GM18951 (cell line): ENCODE measurements at regions not wholly inside any gene's neighbourhood (a gene's known extent, or its start where the extent isn't known, plus 50 kb on each side); places are given as distances from the start of the nearest gene placed in this dataset.

ENCODE experiments used
- POLR2A ChIP-seq: IDR thresholded peaks from 4 replicates; pipeline ENCODE4 v1.6.1; 2011; ENCODE audit warnings: mild to moderate bottlenecking; ENCODE audit not compliant: insufficient read length, insufficient read depth; ENCODE audit errors: extremely low read depth
- in situ Hi-C: fragments of 300-500 bp; cut with MboI; formaldehyde crosslinking; loops from one replicate; pipeline ENCODE4 v1.12.0; 2022; ENCODE audit warnings: low sequenced_read_pairs, mixed read lengths, inconsistent platforms; ENCODE audit not compliant: unreplicated experiment

GRCh38 chr2:164363646-164364045 lies 257.6 kb downstream of the GRB14 start:
- in situ Hi-C loops, result no loop called here
- TF ChIP-seq POLR2A, result no peak

GRCh38 chr2:164351536-164351935 lies 269.7 kb downstream of the GRB14 start:
- no peak for TF ChIP-seq POLR2A
- in situ Hi-C loops, result no loop called here

- TF ChIP-seq POLR2A, result no peak
Observed at GRCh38 chr2:164335947-164336346, 285.3 kb downstream of the GRB14 start.

GRCh38 chr2:164335128-164335527 lies 286.2 kb downstream of the GRB14 start:
- TF ChIP-seq POLR2A, result no peak
- in situ Hi-C loops, result no loop called here

More at GRCh38 chr2:164335947-164336346, 285.3 kb downstream of the GRB14 start:
- in situ Hi-C loops, result no loop called here

GRCh38 chr2:164328310-164328709 lies 293.0 kb downstream of the GRB14 start:
- in situ Hi-C loops, result no loop called here

GRCh38 chr2:164323978-164324377 lies 297.3 kb downstream of the GRB14 start:
- in situ Hi-C loops, result no loop called here
- no peak for TF ChIP-seq POLR2A

More at GRCh38 chr2:164328310-164328709, 293.0 kb downstream of the GRB14 start:
- no peak for TF ChIP-seq POLR2A

GRCh38 chr2:164314148-164314547 lies 307.1 kb downstream of the GRB14 start:
- in situ Hi-C loops, result no loop called here
- no peak for TF ChIP-seq POLR2A

GRCh38 chr2:164306872-164307271 lies 314.4 kb downstream of the GRB14 start:
- no peak for TF ChIP-seq POLR2A
- in situ Hi-C loops, result no loop called here

GRCh38 chr2:164302786-164303185 lies 318.5 kb downstream of the GRB14 start:
- in situ Hi-C loops, result no loop called here
- TF ChIP-seq POLR2A, result no peak

- TF ChIP-seq POLR2A, result no peak
- in situ Hi-C loops, result no loop called here
Observed at GRCh38 chr2:164288235-164288634, 333.0 kb downstream of the GRB14 start.

- in situ Hi-C loops, result no loop called here
Observed at GRCh38 chr2:164287056-164287455, 334.2 kb downstream of the GRB14 start.

GRCh38 chr2:164285576-164285975 lies 335.7 kb downstream of the GRB14 start:
- in situ Hi-C loops, result no loop called here

More at GRCh38 chr2:164287056-164287455, 334.2 kb downstream of the GRB14 start:
- no peak for TF ChIP-seq POLR2A

GRCh38 chr2:164281896-164282295 lies 339.4 kb downstream of the GRB14 start:
- in situ Hi-C loops, result no loop called here
- no peak for TF ChIP-seq POLR2A

More at GRCh38 chr2:164285576-164285975, 335.7 kb downstream of the GRB14 start:
- no peak for TF ChIP-seq POLR2A

GRCh38 chr2:164275659-164276058 lies 345.6 kb downstream of the GRB14 start:
- in situ Hi-C loops, result no loop called here

GRCh38 chr2:164260506-164260905 lies 360.8 kb downstream of the GRB14 start:
- TF ChIP-seq POLR2A, result no peak
- in situ Hi-C loops, result no loop called here

More at GRCh38 chr2:164275659-164276058, 345.6 kb downstream of the GRB14 start:
- TF ChIP-seq POLR2A, result no peak
